MM.1S (cell line): ENCODE measurements at regions not wholly inside any gene's neighbourhood (a gene's known extent, or its start where the extent isn't known, plus 50 kb on each side); places are given as distances from the start of the nearest gene placed in this dataset.

Source experiments
- EZH2phosphoT487 ChIP-seq: fragments of 300-600 bp; sonication (generic); IDR thresholded peaks from 2 replicates; pipeline ENCODE4 v1.6.1; 2018; ENCODE audit warnings: antibody characterized with exemption, low read length
- TF ChIP-seq, protein P1 (sequence below): fragments of 300-600 bp; sonication (generic); IDR thresholded peaks from 2 replicates; pipeline ENCODE4 v1.5.1; 2016; ENCODE audit warnings: antibody characterized with exemption, low read length, mixed read lengths

DNA sequence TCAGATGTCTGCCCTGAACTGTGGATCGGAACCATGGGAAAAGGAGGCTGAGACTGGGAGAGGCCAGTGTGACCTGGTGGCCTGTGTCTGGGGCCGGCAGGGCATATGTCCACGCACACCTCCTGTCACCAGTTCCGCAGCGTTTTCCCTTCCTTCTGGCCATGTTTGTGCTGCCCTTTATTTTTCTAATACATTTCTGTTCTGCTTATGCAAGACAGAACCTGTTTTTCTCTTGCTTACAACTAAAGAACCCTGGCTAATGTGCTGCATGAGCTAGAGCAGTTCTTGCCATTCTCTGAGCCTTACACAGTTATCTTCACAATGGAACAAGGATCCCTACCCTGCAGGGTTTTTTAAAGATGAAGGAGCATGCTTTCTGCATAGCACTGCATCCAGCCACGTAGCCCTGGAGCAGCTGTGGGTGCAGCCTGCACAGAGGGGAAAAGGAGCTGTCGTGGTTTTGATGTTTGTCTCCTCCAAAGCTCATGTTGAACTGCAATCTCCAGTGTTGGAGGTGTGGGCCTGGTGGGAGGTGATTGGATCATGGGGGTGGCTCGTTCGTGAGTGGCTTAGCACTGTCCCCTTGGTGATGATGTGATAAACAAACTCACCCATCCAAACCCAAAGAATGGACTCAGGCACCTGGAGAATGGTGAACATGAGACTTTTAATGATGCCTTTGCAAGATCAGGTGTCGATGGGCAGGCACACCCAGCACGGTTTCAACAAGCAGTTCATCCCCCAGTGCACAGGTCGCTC lies 84.8 kb upstream of the SHANK2 start:
- no peak for TF ChIP-seq EZH2phosphoT487
- TF ChIP-seq, protein P1, sequence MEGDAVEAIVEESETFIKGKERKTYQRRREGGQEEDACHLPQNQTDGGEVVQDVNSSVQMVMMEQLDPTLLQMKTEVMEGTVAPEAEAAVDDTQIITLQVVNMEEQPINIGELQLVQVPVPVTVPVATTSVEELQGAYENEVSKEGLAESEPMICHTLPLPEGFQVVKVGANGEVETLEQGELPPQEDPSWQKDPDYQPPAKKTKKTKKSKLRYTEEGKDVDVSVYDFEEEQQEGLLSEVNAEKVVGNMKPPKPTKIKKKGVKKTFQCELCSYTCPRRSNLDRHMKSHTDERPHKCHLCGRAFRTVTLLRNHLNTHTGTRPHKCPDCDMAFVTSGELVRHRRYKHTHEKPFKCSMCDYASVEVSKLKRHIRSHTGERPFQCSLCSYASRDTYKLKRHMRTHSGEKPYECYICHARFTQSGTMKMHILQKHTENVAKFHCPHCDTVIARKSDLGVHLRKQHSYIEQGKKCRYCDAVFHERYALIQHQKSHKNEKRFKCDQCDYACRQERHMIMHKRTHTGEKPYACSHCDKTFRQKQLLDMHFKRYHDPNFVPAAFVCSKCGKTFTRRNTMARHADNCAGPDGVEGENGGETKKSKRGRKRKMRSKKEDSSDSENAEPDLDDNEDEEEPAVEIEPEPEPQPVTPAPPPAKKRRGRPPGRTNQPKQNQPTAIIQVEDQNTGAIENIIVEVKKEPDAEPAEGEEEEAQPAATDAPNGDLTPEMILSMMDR: no peak
